ENCODE measurements at regions not wholly inside any gene's neighbourhood (a gene's known extent, or its start where the extent isn't known, plus 50 kb on each side); places are given as distances from the start of the nearest gene placed in this dataset.

GRCh38 chr4:14636563-14636962, 365.7 kb upstream of the CPEB2 start:
- TF ChIP-seq, protein P1, sequence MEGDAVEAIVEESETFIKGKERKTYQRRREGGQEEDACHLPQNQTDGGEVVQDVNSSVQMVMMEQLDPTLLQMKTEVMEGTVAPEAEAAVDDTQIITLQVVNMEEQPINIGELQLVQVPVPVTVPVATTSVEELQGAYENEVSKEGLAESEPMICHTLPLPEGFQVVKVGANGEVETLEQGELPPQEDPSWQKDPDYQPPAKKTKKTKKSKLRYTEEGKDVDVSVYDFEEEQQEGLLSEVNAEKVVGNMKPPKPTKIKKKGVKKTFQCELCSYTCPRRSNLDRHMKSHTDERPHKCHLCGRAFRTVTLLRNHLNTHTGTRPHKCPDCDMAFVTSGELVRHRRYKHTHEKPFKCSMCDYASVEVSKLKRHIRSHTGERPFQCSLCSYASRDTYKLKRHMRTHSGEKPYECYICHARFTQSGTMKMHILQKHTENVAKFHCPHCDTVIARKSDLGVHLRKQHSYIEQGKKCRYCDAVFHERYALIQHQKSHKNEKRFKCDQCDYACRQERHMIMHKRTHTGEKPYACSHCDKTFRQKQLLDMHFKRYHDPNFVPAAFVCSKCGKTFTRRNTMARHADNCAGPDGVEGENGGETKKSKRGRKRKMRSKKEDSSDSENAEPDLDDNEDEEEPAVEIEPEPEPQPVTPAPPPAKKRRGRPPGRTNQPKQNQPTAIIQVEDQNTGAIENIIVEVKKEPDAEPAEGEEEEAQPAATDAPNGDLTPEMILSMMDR (conservative IDR thresholded peaks at IDR 0.05; ENCODE audit: low read depth in 2 of 2), result no peak
- TF ChIP-seq, protein P2, sequence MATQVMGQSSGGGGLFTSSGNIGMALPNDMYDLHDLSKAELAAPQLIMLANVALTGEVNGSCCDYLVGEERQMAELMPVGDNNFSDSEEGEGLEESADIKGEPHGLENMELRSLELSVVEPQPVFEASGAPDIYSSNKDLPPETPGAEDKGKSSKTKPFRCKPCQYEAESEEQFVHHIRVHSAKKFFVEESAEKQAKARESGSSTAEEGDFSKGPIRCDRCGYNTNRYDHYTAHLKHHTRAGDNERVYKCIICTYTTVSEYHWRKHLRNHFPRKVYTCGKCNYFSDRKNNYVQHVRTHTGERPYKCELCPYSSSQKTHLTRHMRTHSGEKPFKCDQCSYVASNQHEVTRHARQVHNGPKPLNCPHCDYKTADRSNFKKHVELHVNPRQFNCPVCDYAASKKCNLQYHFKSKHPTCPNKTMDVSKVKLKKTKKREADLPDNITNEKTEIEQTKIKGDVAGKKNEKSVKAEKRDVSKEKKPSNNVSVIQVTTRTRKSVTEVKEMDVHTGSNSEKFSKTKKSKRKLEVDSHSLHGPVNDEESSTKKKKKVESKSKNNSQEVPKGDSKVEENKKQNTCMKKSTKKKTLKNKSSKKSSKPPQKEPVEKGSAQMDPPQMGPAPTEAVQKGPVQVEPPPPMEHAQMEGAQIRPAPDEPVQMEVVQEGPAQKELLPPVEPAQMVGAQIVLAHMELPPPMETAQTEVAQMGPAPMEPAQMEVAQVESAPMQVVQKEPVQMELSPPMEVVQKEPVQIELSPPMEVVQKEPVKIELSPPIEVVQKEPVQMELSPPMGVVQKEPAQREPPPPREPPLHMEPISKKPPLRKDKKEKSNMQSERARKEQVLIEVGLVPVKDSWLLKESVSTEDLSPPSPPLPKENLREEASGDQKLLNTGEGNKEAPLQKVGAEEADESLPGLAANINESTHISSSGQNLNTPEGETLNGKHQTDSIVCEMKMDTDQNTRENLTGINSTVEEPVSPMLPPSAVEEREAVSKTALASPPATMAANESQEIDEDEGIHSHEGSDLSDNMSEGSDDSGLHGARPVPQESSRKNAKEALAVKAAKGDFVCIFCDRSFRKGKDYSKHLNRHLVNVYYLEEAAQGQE (IDR thresholded peaks at IDR 0.05; ENCODE audit: unreplicated experiment), result no peak
- no peak for TF ChIP-seq STAT1 (IDR thresholded peaks at IDR 0.05; ENCODE audit: unreplicated experiment)
- TF ChIP-seq POLR2AphosphoS5 (IDR thresholded peaks at IDR 0.05; ENCODE audit: low read depth), result no peak
- TF ChIP-seq EZH2 (IDR thresholded peaks at IDR 0.05; ENCODE audit: low read depth, unreplicated experiment), result no peak
- TF ChIP-seq JUNB (IDR thresholded peaks at IDR 0.05; ENCODE audit: unreplicated experiment), result no peak
- no peak for TF ChIP-seq EZH2phosphoT487 (IDR thresholded peaks at IDR 0.05; ENCODE audit: unreplicated experiment)
- no peak for TF ChIP-seq CREB1 (CRISPR knock-in tag; IDR thresholded peaks at IDR 0.05; ENCODE audit: low read depth)
- TF ChIP-seq, protein P3, sequence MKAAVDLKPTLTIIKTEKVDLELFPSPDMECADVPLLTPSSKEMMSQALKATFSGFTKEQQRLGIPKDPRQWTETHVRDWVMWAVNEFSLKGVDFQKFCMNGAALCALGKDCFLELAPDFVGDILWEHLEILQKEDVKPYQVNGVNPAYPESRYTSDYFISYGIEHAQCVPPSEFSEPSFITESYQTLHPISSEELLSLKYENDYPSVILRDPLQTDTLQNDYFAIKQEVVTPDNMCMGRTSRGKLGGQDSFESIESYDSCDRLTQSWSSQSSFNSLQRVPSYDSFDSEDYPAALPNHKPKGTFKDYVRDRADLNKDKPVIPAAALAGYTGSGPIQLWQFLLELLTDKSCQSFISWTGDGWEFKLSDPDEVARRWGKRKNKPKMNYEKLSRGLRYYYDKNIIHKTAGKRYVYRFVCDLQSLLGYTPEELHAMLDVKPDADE (IDR thresholded peaks at IDR 0.05), result no peak
- no peak for TF ChIP-seq ZNF114 (CRISPR knock-in tag; IDR thresholded peaks at IDR 0.05)
- no peak for TF ChIP-seq NANOG (IDR thresholded peaks at IDR 0.05; ENCODE audit: borderline replicate concordance)
- no peak for TF ChIP-seq ZNF331 (CRISPR knock-in tag; IDR thresholded peaks at IDR 0.05; ENCODE audit: low read depth)
- TF ChIP-seq ZNF462 (CRISPR knock-in tag; IDR thresholded peaks at IDR 0.05), result no peak

Data from GM23338 (cell line).